IPS-NIHi11 (cell line): ENCODE measurements at regions not wholly inside any gene's neighbourhood (a gene's known extent, or its start where the extent isn't known, plus 50 kb on each side); places are given as distances from the start of the nearest gene placed in this dataset.
"Not testable (repeated sequence)": the region's sequence is repeated elsewhere in the genome, so short reads cannot be mapped to it uniquely, and the experiment has no call there.

Experiments used
- DNase-seq: peaks from one replicate; pipeline ENCODE4 v3.0.0; 2012; ENCODE audit warnings: mixed read lengths, low spot score

GRCh38 chr13:81546294-81546693, 1205.4 kb upstream of the SPRY2 start:
- DNase-seq = not testable (repeated sequence)

- DNase-seq = no peak
Observed at GRCh38 chr13:81540777-81541176, 1199.9 kb upstream of the SPRY2 start.

- DNase-seq = no peak
Observed at GRCh38 chr13:81539643-81540150, 1198.8 kb upstream of the SPRY2 start.

- DNase-seq = no peak
Observed at GRCh38 chr13:81498969-81499368, 1158.0 kb upstream of the SPRY2 start.

GRCh38 chr13:81493144-81493543, 1152.2 kb upstream of the SPRY2 start:
- no peak for DNase-seq

GRCh38 chr13:81492449-81492848, 1151.5 kb upstream of the SPRY2 start:
- DNase-seq = no peak

GRCh38 chr13:81488021-81488420, 1147.1 kb upstream of the SPRY2 start:
- no peak for DNase-seq

GRCh38 chr13:81487151-81487550, 1146.2 kb upstream of the SPRY2 start:
- peak; percentile 42 for DNase-seq

GRCh38 chr13:81480634-81481033, 1139.7 kb upstream of the SPRY2 start:
- DNase-seq = no peak

GRCh38 chr13:81473366-81473899, 1132.5 kb upstream of the SPRY2 start:
- no peak for DNase-seq

GRCh38 chr13:81458170-81458569, 1117.2 kb upstream of the SPRY2 start:
- no peak for DNase-seq

GRCh38 chr13:81446441-81446840, 1105.5 kb upstream of the SPRY2 start:
- no peak for DNase-seq

GRCh38 chr13:81442904-81443303, 1102.0 kb upstream of the SPRY2 start:
- DNase-seq = no peak

GRCh38 chr13:81425286-81425685, 1084.4 kb upstream of the SPRY2 start:
- DNase-seq = no peak

GRCh38 chr13:81409284-81409683, 1068.4 kb upstream of the SPRY2 start:
- DNase-seq = no peak

- DNase-seq = no peak
Observed at GRCh38 chr13:81408647-81409046, 1067.7 kb upstream of the SPRY2 start.

- no peak for DNase-seq
Observed at GRCh38 chr13:81406639-81407292, 1065.8 kb upstream of the SPRY2 start.

- DNase-seq = no peak
Observed at GRCh38 chr13:81406022-81406421, 1065.1 kb upstream of the SPRY2 start.

GRCh38 chr13:81396192-81396591, 1055.3 kb upstream of the SPRY2 start:
- no peak for DNase-seq

GRCh38 chr13:81395368-81395767, 1054.4 kb upstream of the SPRY2 start:
- peak; percentile 68 for DNase-seq

- no peak for DNase-seq
Observed at GRCh38 chr13:81394640-81395039, 1053.7 kb upstream of the SPRY2 start.

- DNase-seq = peak; percentile 10
Observed at GRCh38 chr13:81393721-81394120, 1052.8 kb upstream of the SPRY2 start.

GRCh38 chr13:81393110-81393509, 1052.2 kb upstream of the SPRY2 start:
- no peak for DNase-seq

GRCh38 chr13:81388400-81388799, 1047.5 kb upstream of the SPRY2 start:
- no peak for DNase-seq
